IMR-90 (cell line): ENCODE measurements at regions not wholly inside any gene's neighbourhood (a gene's known extent, or its start where the extent isn't known, plus 50 kb on each side); places are given as distances from the start of the nearest gene placed in this dataset.

ENCODE experiments used
- ATAC-seq: fragments of 200-7000 bp; cut with Tn5 transposase; 2 replicates; pipeline ENCODE4 v1.9.1; 2020; ENCODE audit warnings: low read depth, mild to moderate bottlenecking, moderate library complexity
- BruUV-seq: library from RNA; stranded (reverse); fragments of 400-500 nt; replicated peaks from 2 replicates; lab custom pipeline; 2021; lab: Mats Ljungman, UMichigan
- CTCF ChIA-PET: fragments of 300-600 bp; formaldehyde crosslinking; extraction: SDS; loops from one replicate; lab custom pipeline; 2021; ENCODE audit warnings: antibody characterized with exemption; lab: Yijun Ruan, JAX
- POLR2A ChIA-PET: fragments of 300-600 bp; sonication (Branson Sonifier 250); formaldehyde crosslinking; loops from one replicate; lab custom pipeline; 2022; ENCODE audit warnings: antibody characterized with exemption; ENCODE audit not compliant: unreplicated experiment; lab: Charles Lee
- DNase-seq: peaks from one replicate; pipeline ENCODE4 v3.0.0; 2013
- H2AFZ ChIP-seq: replicated peaks from 2 replicates; pipeline ENCODE3; 2013; ENCODE audit warnings: low read length, mild to moderate bottlenecking; ENCODE audit not compliant: poor library complexity
- H2AK5ac ChIP-seq: 2 replicates; pipeline ENCODE4 v1.6.1; 2013; ENCODE audit warnings: low read depth, low read length, inconsistent platforms
- H2AK9ac ChIP-seq: replicated peaks from 2 replicates; pipeline ENCODE3; 2013; ENCODE audit warnings: mild to moderate bottlenecking, low read depth, low read length, moderate library complexity; ENCODE audit not compliant: poor library complexity
- H2BK120ac ChIP-seq: 2 replicates; pipeline ENCODE4 v1.6.1; 2013; ENCODE audit warnings: low read depth, low read length, inconsistent platforms
- H2BK15ac ChIP-seq: 3 replicates; pipeline ENCODE4 v1.6.1; 2013; ENCODE audit warnings: low read depth, low read length, inconsistent platforms
- H2BK20ac ChIP-seq: 2 replicates; pipeline ENCODE4 v1.6.1; 2013; ENCODE audit warnings: low read depth, mild to moderate bottlenecking, inconsistent platforms, low read length, moderate library complexity
- H2BK5ac ChIP-seq: 2 replicates; pipeline ENCODE4 v1.6.1; 2013; ENCODE audit warnings: mild to moderate bottlenecking, low read depth, low read length, inconsistent platforms; ENCODE audit not compliant: poor library complexity, severe bottlenecking
- H3K14ac ChIP-seq: replicated peaks from 2 replicates; pipeline ENCODE4 v1.6.1; 2013; ENCODE audit warnings: low read depth, low read length, inconsistent platforms
- H3K18ac ChIP-seq: 2 replicates; pipeline ENCODE4 v1.6.1; 2013; ENCODE audit warnings: low read depth, low read length, control low read depth
- H3K23ac ChIP-seq: 2 replicates; pipeline ENCODE4 v1.6.1; 2013; ENCODE audit warnings: low read depth, low read length, inconsistent platforms
- H3K27ac ChIP-seq: 2 replicates; pipeline ENCODE4 v1.5.1; 2013; ENCODE audit warnings: mild to moderate bottlenecking, control low read depth, low read length; ENCODE audit not compliant: insufficient read depth
- H3K27me3 ChIP-seq: 2 replicates; pipeline ENCODE4 v1.6.1; 2013; ENCODE audit warnings: low read length; ENCODE audit not compliant: control insufficient read depth, insufficient read depth
- H3K36me3 ChIP-seq: 2 replicates; pipeline ENCODE4 v1.6.1; 2013; ENCODE audit warnings: low read length, mixed read lengths; ENCODE audit not compliant: control insufficient read depth, insufficient read depth
- H3K4ac ChIP-seq: 2 replicates; pipeline ENCODE4 v1.6.1; 2013; ENCODE audit warnings: low read depth, low read length, inconsistent platforms
- H3K4me1 ChIP-seq: 2 replicates; pipeline ENCODE4 v1.6.1; 2013; ENCODE audit warnings: low read length, mixed read lengths; ENCODE audit not compliant: control insufficient read depth, insufficient read depth
- H3K4me2 ChIP-seq: 2 replicates; pipeline ENCODE4 v1.6.1; 2013; ENCODE audit warnings: low read depth, mild to moderate bottlenecking, control low read depth, low read length, moderate library complexity
- H3K4me3 ChIP-seq: 2 replicates; pipeline ENCODE4 v1.5.1; 2013; ENCODE audit warnings: low read depth, mild to moderate bottlenecking, control low read depth, low read length, moderate library complexity; ENCODE audit not compliant: insufficient read depth
- H3K56ac ChIP-seq: 2 replicates; pipeline ENCODE4 v1.6.1; 2013; ENCODE audit warnings: low read length, inconsistent platforms; ENCODE audit not compliant: insufficient read depth; ENCODE audit errors: extremely low read depth
- H3K79me1 ChIP-seq, 2 experiments: 2 replicates each; pipeline ENCODE4 v1.6.1; 2013; ENCODE audit warnings: low read length in 2 of 2, inconsistent platforms in 1 of 2, low read depth in 1 of 2
- H3K9ac ChIP-seq: 2 replicates; pipeline ENCODE4 v1.6.1; 2013; ENCODE audit warnings: low read depth, low read length, control low read depth
- H3K9me1 ChIP-seq: 2 replicates; pipeline ENCODE4 v1.6.1; 2013; ENCODE audit warnings: low read length, inconsistent platforms; ENCODE audit not compliant: insufficient read depth
- H3K9me3 ChIP-seq: 2 replicates; pipeline ENCODE4 v1.6.1; 2013; ENCODE audit warnings: low read length; ENCODE audit not compliant: control insufficient read depth, insufficient read depth
- H4K20me1 ChIP-seq: 2 replicates; pipeline ENCODE4 v1.6.1; 2013; ENCODE audit warnings: low read length, inconsistent platforms; ENCODE audit not compliant: insufficient read depth
- H4K5ac ChIP-seq: 2 replicates; pipeline ENCODE4 v1.6.1; 2013; ENCODE audit warnings: mild to moderate bottlenecking, low read depth, low read length, control low read depth
- H4K8ac ChIP-seq, 2 experiments: 2 replicates each; pipeline ENCODE4 v1.6.1; 2013; ENCODE audit warnings: low read depth in 2 of 2, low read length in 2 of 2, control low read depth in 1 of 2, inconsistent platforms in 1 of 2
- H4K91ac ChIP-seq: 2 replicates; pipeline ENCODE4 v1.6.1; 2013; ENCODE audit warnings: low read depth, low read length, inconsistent platforms; ENCODE audit not compliant: insufficient read depth
- CEBPB ChIP-seq: IDR thresholded peaks from 2 replicates; pipeline ENCODE4 v1.6.1; 2012; ENCODE audit warnings: low read depth, low read length, improper control_type of control experiment
- MXI1 ChIP-seq: IDR thresholded peaks from 2 replicates; pipeline ENCODE4 v1.6.1; 2012; ENCODE audit warnings: low read depth, mild to moderate bottlenecking, low read length, moderate library complexity, borderline replicate concordance
- NFE2L2 ChIP-seq: fragments of 150-350 bp; IDR thresholded peaks from 2 replicates; pipeline ENCODE4 v1.6.1; 2016; ENCODE audit warnings: low read depth, mild to moderate bottlenecking, low read length
- POLR2A ChIP-seq: IDR thresholded peaks from 2 replicates; pipeline ENCODE4 v1.6.1; 2012; ENCODE audit warnings: mild to moderate bottlenecking, low read depth, low read length
- SMC3 ChIP-seq: fragments of 150-350 bp; IDR thresholded peaks from 2 replicates; pipeline ENCODE4 v1.6.1; 2016; ENCODE audit warnings: low read depth, mild to moderate bottlenecking, antibody characterized with exemption, low read length, moderate library complexity
- WGBS, 2 experiments: methylation state at CpG; one replicate each; pipeline versions ENCODE4 v1.1.5 to v1.1.7; 2013; ENCODE audit warnings: missing lambda C conversion rate in 2 of 2; ENCODE audit not compliant: insufficient read length in 1 of 2; ENCODE audit errors: extremely low coverage in 2 of 2; 5-methylcytosine and 5-hydroxymethylcytosine counted together
- dilution Hi-C: fragments of 300-500 bp; cut with HindIII; formaldehyde crosslinking; loops from one replicate; pipeline ENCODE4 v1.14.3; 2018; ENCODE audit warnings: low sequenced_read_pairs; ENCODE audit not compliant: unreplicated experiment
- in situ Hi-C: fragments of 300-500 bp; cut with MboI; formaldehyde crosslinking; loops from 3 replicates; pipeline ENCODE4 v1.14.3; 2019; ENCODE audit warnings: low sequenced_read_pairs, inconsistent platforms, mixed read lengths
- intact Hi-C: fragments of 100-400 bp; cut with micrococcal nuclease; formaldehyde crosslinking; loops from 2 replicates; pipeline ENCODE4 v1.10.0; 2022

- TF ChIP-seq NFE2L2 = no peak
- TF ChIP-seq CEBPB = no peak
- TF ChIP-seq POLR2A = no peak
- TF ChIP-seq MXI1 = no peak
- no peak for TF ChIP-seq SMC3
- Histone ChIP-seq H2BK20ac (peak overlapping the region; percentile 28; the same call in 1 of the 2 replicates), H2AK9ac (peak overlapping the region; percentile 68), H3K9me3 (no peaks in the 10 kb centered on the region), H3K79me1 (no peaks in the 10 kb centered on the region), H4K20me1 (no peaks in the 10 kb centered on the region), H4K91ac (peak overlapping the region; percentile 83), H3K23ac (0 out of 2 replicates have a peak overlapping the region, but pooled peaks have one; percentile 70), H3K36me3 (no peaks in the 10 kb centered on the region), H2BK15ac (peak overlapping the region; percentile 30; the same call in 1 of the 3 replicates), H4K8ac (peak overlapping the region in 1 of 2 experiments; percentile 77; a peak in 2 of 4 replicates), H2AFZ (peak overlapping the region; percentile 76), H3K9me1 (peaks cover 3% of the 10 kb centered on the region; the same call in 1 of the 2 replicates), H3K4me3 (no peak overlapping the region), H3K18ac (peak overlapping the region; percentile 93), H3K9ac (peak overlapping the region; percentile 36; the same call in 1 of the 2 replicates), H3K56ac (no peak overlapping the region), H2AK5ac (peak overlapping the region; percentile 67), H2BK5ac (peak overlapping the region; percentile 76), H2BK120ac (peak overlapping the region; percentile 90), H3K4ac (peak overlapping the region; percentile 75; the same call in 1 of the 2 replicates), H3K14ac (peak overlapping the region; percentile 54), H4K5ac (peak overlapping the region; percentile 90), H3K27ac (peak overlapping the region; percentile 95), H3K4me2 (peak overlapping the region; percentile 42; the same call in 1 of the 2 replicates), H3K27me3 (no peaks in the 10 kb centered on the region), H3K4me1 (peaks cover 5% of the 10 kb centered on the region)
- in situ Hi-C loops = no loop called here
- CTCF ChIA-PET = interaction anchor here (1.0 kb wide), 1 partner anchor 15 kb away, joined by 3 read pairs; no protein-coding TSS in a partner anchor
- peak; percentile 80 for ATAC-seq
- intact Hi-C loops = loop anchor here (5.0 kb wide), 1 partner anchor 203 kb away; no protein-coding TSS in a partner anchor
- 20% methylated on average over 1 of the region's 11 CpGs; no CpG with 5 or more reads in 1 of the 2 experiments for WGBS, 2 experiments
- POLR2A ChIA-PET = no interaction called here
- BruUV-seq = no TSS peak
- dilution Hi-C loops = no loop called here
- DNase-seq = peak; percentile 84
Measured at GRCh38 chr9:87119328-87119881, 172.1 kb upstream of the GAS1 start.
